ENCODE measurements at regions not wholly inside any gene's neighbourhood (a gene's known extent, or its start where the extent isn't known, plus 50 kb on each side); places are given as distances from the start of the nearest gene placed in this dataset.

GRCh38 chr7:15750727-15751126, 64.2 kb upstream of the MEOX2 start:
- no peak overlapping the region for H3K4me3 ChIP-seq (ENCODE audit: low read depth, low read length)
- Mint-ChIP-seq H3K36me3 (no peaks in the 10 kb centered on the region), H3K4me1 (no peaks in the 10 kb centered on the region), H3K27ac (no peak overlapping the region), H3K27me3 (no peaks in the 10 kb centered on the region), H3K4me3 (no peak overlapping the region), H3K9me3 (peaks cover 2 to 16% (median 5%) of the 10 kb centered on the region in 7 donors)
- no peak overlapping the region for H3K27ac ChIP-seq (ENCODE audit: insufficient read depth, low read length, poor library complexity, severe bottlenecking)
- H3K27me3 ChIP-seq (ENCODE audit: control insufficient read depth, insufficient read depth, low read length), result no peaks in the 10 kb centered on the region
- no peaks in the 10 kb centered on the region for H3K9me3 ChIP-seq (ENCODE audit: control insufficient read depth in 2 of 2, low read length in 2 of 2)
- no peaks in the 10 kb centered on the region for H3K36me3 ChIP-seq (ENCODE audit: control insufficient read depth, insufficient read depth, low read length)
- H3K4me1 ChIP-seq (ENCODE audit: control insufficient read depth, insufficient read depth, low read length, poor library complexity, severe bottlenecking), result no peaks in the 10 kb centered on the region
- ATAC-seq (ENCODE audit: low read depth in 2 of 2) (no peak), DNase-seq (no peak)

- no peak overlapping the region for H3K27ac ChIP-seq (ENCODE audit: insufficient read depth, low read length, poor library complexity, severe bottlenecking)
- H3K9me3 ChIP-seq (ENCODE audit: control insufficient read depth in 2 of 2, low read length in 2 of 2), result no peaks in the 10 kb centered on the region
- DNase-seq (no peak), ATAC-seq (ENCODE audit: low read depth in 2 of 2) (no peak)
- Mint-ChIP-seq H3K27ac (no peak overlapping the region), H3K9me3 (peaks cover 3 to 18% (median 5%) of the 10 kb centered on the region in 7 donors), H3K4me1 (no peaks in the 10 kb centered on the region), H3K4me3 (no peak overlapping the region), H3K27me3 (no peaks in the 10 kb centered on the region), H3K36me3 (no peaks in the 10 kb centered on the region)
- no peaks in the 10 kb centered on the region for H3K4me1 ChIP-seq (ENCODE audit: control insufficient read depth, insufficient read depth, low read length, poor library complexity, severe bottlenecking)
- H3K36me3 ChIP-seq (ENCODE audit: control insufficient read depth, insufficient read depth, low read length), result no peaks in the 10 kb centered on the region
- H3K27me3 ChIP-seq (ENCODE audit: control insufficient read depth, insufficient read depth, low read length), result no peaks in the 10 kb centered on the region
- H3K4me3 ChIP-seq (ENCODE audit: low read depth, low read length), result no peak overlapping the region
Measured at GRCh38 chr7:15749631-15750030, 63.1 kb upstream of the MEOX2 start.

- Histone ChIP-seq H3K4me3 (ENCODE audit: low read depth, low read length) (no peak overlapping the region), H3K9me3 (ENCODE audit: control insufficient read depth in 2 of 2, low read length in 2 of 2) (no peaks in the 10 kb centered on the region), H3K4me1 (ENCODE audit: control insufficient read depth, insufficient read depth, low read length, poor library complexity, severe bottlenecking) (no peaks in the 10 kb centered on the region), H3K27me3 (ENCODE audit: control insufficient read depth, insufficient read depth, low read length) (no peaks in the 10 kb centered on the region), H3K27ac (ENCODE audit: insufficient read depth, low read length, poor library complexity, severe bottlenecking) (no peak overlapping the region), H3K36me3 (ENCODE audit: control insufficient read depth, insufficient read depth, low read length) (no peaks in the 10 kb centered on the region)
- Mint-ChIP-seq H3K4me1 (no peaks in the 10 kb centered on the region), H3K9me3 (peaks cover 1 to 27% (median 4%) of the 10 kb centered on the region in 7 donors), H3K27me3 (no peaks in the 10 kb centered on the region), H3K27ac (no peak overlapping the region), H3K36me3 (no peaks in the 10 kb centered on the region), H3K4me3 (no peak overlapping the region)
- DNase-seq (no peak), ATAC-seq (ENCODE audit: low read depth in 2 of 2) (no peak)
Measured at GRCh38 chr7:15747712-15748111, 61.2 kb upstream of the MEOX2 start.

- no peak for ATAC-seq (ENCODE audit: low read depth in 2 of 2)
- Histone ChIP-seq H3K27me3 (ENCODE audit: control insufficient read depth, insufficient read depth, low read length) (no peaks in the 10 kb centered on the region), H3K4me3 (ENCODE audit: low read depth, low read length) (no peak overlapping the region), H3K36me3 (ENCODE audit: control insufficient read depth, insufficient read depth, low read length) (no peaks in the 10 kb centered on the region), H3K9me3 (ENCODE audit: control insufficient read depth in 2 of 2, low read length in 2 of 2) (no peaks in the 10 kb centered on the region), H3K4me1 (ENCODE audit: control insufficient read depth, insufficient read depth, low read length, poor library complexity, severe bottlenecking) (no peaks in the 10 kb centered on the region), H3K27ac (ENCODE audit: insufficient read depth, low read length, poor library complexity, severe bottlenecking) (no peak overlapping the region)
- no peaks in the 10 kb centered on the region for H3K36me3 Mint-ChIP-seq
- H3K4me1 Mint-ChIP-seq, result no peaks in the 10 kb centered on the region
- peaks cover 3 to 27% (median 4%) of the 10 kb centered on the region in 7 donors for H3K9me3 Mint-ChIP-seq
- no peaks in the 10 kb centered on the region for H3K27me3 Mint-ChIP-seq
- H3K4me3 Mint-ChIP-seq, result no peak overlapping the region
- no peak overlapping the region for H3K27ac Mint-ChIP-seq
- no peak for DNase-seq
Measured at GRCh38 chr7:15747301-15747700, 60.8 kb upstream of the MEOX2 start.

GRCh38 chr7:15743926-15744480, 57.5 kb upstream of the MEOX2 start:
- no peaks in the 10 kb centered on the region for H3K36me3 ChIP-seq (ENCODE audit: control insufficient read depth, insufficient read depth, low read length)
- Mint-ChIP-seq H3K9me3 (peaks cover 0 to 27% (median 6%) of the 10 kb centered on the region in 7 donors), H3K4me1 (no peaks in the 10 kb centered on the region), H3K4me3 (no peak overlapping the region), H3K36me3 (no peaks in the 10 kb centered on the region), H3K27me3 (no peaks in the 10 kb centered on the region), H3K27ac (no peak overlapping the region)
- H3K27me3 ChIP-seq (ENCODE audit: control insufficient read depth, insufficient read depth, low read length), result no peaks in the 10 kb centered on the region
- H3K4me1 ChIP-seq (ENCODE audit: control insufficient read depth, insufficient read depth, low read length, poor library complexity, severe bottlenecking), result no peaks in the 10 kb centered on the region
- H3K4me3 ChIP-seq (ENCODE audit: low read depth, low read length), result no peak overlapping the region
- no peaks in the 10 kb centered on the region for H3K9me3 ChIP-seq (ENCODE audit: control insufficient read depth in 2 of 2, low read length in 2 of 2)
- H3K27ac ChIP-seq (ENCODE audit: insufficient read depth, low read length, poor library complexity, severe bottlenecking), result no peak overlapping the region
- ATAC-seq (ENCODE audit: low read depth in 2 of 2) (no peak), DNase-seq (no peak)

GRCh38 chr7:15737601-15738000, 51.1 kb upstream of the MEOX2 start:
- H3K27ac ChIP-seq (ENCODE audit: insufficient read depth, low read length, poor library complexity, severe bottlenecking), result no peak overlapping the region
- Mint-ChIP-seq H3K4me3 (no peak overlapping the region), H3K27ac (no peak overlapping the region), H3K36me3 (no peaks in the 10 kb centered on the region), H3K27me3 (no peaks in the 10 kb centered on the region), H3K4me1 (no peaks in the 10 kb centered on the region), H3K9me3 (peaks cover 0 to 10% (median 5%) of the 10 kb centered on the region in 7 donors)
- H3K4me3 ChIP-seq (ENCODE audit: low read depth, low read length), result no peak overlapping the region
- ATAC-seq (ENCODE audit: low read depth in 2 of 2) (no peak), DNase-seq (no peak)
- no peaks in the 10 kb centered on the region for H3K27me3 ChIP-seq (ENCODE audit: control insufficient read depth, insufficient read depth, low read length)
- no peaks in the 10 kb centered on the region for H3K4me1 ChIP-seq (ENCODE audit: control insufficient read depth, insufficient read depth, low read length, poor library complexity, severe bottlenecking)
- H3K36me3 ChIP-seq (ENCODE audit: control insufficient read depth, insufficient read depth, low read length), result no peaks in the 10 kb centered on the region
- no peaks in the 10 kb centered on the region for H3K9me3 ChIP-seq (ENCODE audit: control insufficient read depth in 2 of 2, low read length in 2 of 2)
